Osteoblast (primary cell): ENCODE measurements at regions not wholly inside any gene's neighbourhood (a gene's known extent, or its start where the extent isn't known, plus 50 kb on each side); places are given as distances from the start of the nearest gene placed in this dataset.

Experiments used
- DNase-seq: peaks from one replicate; pipeline ENCODE4 v3.0.0; 2011; ENCODE audit warnings: low spot score, mixed read lengths; ENCODE audit not compliant: insufficient read length; ENCODE audit errors: missing footprints
- H2AFZ ChIP-seq: 2 replicates; pipeline ENCODE4 v1.6.0; 2011; ENCODE audit warnings: mild to moderate bottlenecking, low read length
- H3K27ac ChIP-seq: 2 replicates; pipeline ENCODE4 v1.5.1; 2011; ENCODE audit warnings: mild to moderate bottlenecking, low read depth, low read length, moderate library complexity
- H3K27me3 ChIP-seq: 2 replicates; pipeline ENCODE4 v1.6.0; 2012; ENCODE audit warnings: mild to moderate bottlenecking, control low read depth, inconsistent platforms, low read length, moderate library complexity; ENCODE audit not compliant: insufficient read depth
- H3K36me3 ChIP-seq: 2 replicates; pipeline ENCODE4 v1.5.1; 2011; ENCODE audit warnings: mild to moderate bottlenecking, low read length, control low read depth, moderate library complexity; ENCODE audit not compliant: insufficient read depth
- H3K4me1 ChIP-seq: 2 replicates; pipeline ENCODE4 v1.5.1; 2011; ENCODE audit warnings: mild to moderate bottlenecking, low read length, control low read depth, moderate library complexity; ENCODE audit not compliant: insufficient read depth
- H3K4me2 ChIP-seq: 2 replicates; pipeline ENCODE4 v1.6.0; 2011; ENCODE audit warnings: mild to moderate bottlenecking, low read length; ENCODE audit not compliant: insufficient read depth
- H3K4me3 ChIP-seq: fragments of 200-600 bp; sonication (generic); 3 replicates; pipeline ENCODE4 v1.5.1; 2012; ENCODE audit warnings: mild to moderate bottlenecking, low read length, inconsistent platforms; ENCODE audit not compliant: insufficient read depth
- H3K79me2 ChIP-seq: 2 replicates; pipeline ENCODE4 v1.6.0; 2012; ENCODE audit warnings: mild to moderate bottlenecking, low read length, control low read depth, inconsistent platforms; ENCODE audit not compliant: insufficient read depth
- H3K9me3 ChIP-seq: 2 replicates; pipeline ENCODE4 v1.5.1; 2011; ENCODE audit warnings: low read depth, low read length, control low read depth
- H4K20me1 ChIP-seq: 2 replicates; pipeline ENCODE4 v1.6.0; 2012; ENCODE audit warnings: mild to moderate bottlenecking, low read length, control low read depth; ENCODE audit not compliant: insufficient read depth
- TF ChIP-seq, protein P1 (sequence below): IDR thresholded peaks from 2 replicates; pipeline ENCODE4 v1.5.1; 2011; ENCODE audit warnings: mild to moderate bottlenecking, low read depth, low read length, moderate library complexity; ENCODE audit errors: extremely low read depth

DNA sequence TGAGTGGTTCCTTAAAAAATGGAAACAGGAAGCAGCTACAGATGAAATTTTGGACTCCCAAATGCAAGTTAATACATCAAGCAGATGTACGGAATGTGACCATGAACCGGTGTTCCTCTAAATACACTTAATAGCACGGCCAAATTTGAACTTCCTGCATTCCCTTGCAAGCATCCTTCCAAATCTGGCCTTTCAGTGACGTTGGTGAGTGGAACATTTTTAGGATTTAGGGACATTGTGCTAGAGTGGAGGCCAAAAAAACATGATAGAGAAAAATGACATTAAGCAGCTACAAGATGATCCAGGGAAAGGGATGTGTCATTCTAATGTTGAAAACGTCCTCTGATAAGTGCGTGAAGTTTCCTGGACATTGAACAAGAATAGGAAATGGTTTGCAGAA lies 62.1 kb downstream of the CTAGE1 start:
- Histone ChIP-seq H3K36me3 (no peaks in the 10 kb centered on the region), H3K4me2 (no peak overlapping the region), H3K4me3 (no peak overlapping the region), H4K20me1 (no peaks in the 10 kb centered on the region), H2AFZ (no peak overlapping the region), H3K4me1 (no peaks in the 10 kb centered on the region), H3K27ac (no peak overlapping the region), H3K9me3 (no peaks in the 10 kb centered on the region), H3K27me3 (peaks cover 7% of the 10 kb centered on the region), H3K79me2 (no peaks in the 10 kb centered on the region)
- TF ChIP-seq, protein P1, sequence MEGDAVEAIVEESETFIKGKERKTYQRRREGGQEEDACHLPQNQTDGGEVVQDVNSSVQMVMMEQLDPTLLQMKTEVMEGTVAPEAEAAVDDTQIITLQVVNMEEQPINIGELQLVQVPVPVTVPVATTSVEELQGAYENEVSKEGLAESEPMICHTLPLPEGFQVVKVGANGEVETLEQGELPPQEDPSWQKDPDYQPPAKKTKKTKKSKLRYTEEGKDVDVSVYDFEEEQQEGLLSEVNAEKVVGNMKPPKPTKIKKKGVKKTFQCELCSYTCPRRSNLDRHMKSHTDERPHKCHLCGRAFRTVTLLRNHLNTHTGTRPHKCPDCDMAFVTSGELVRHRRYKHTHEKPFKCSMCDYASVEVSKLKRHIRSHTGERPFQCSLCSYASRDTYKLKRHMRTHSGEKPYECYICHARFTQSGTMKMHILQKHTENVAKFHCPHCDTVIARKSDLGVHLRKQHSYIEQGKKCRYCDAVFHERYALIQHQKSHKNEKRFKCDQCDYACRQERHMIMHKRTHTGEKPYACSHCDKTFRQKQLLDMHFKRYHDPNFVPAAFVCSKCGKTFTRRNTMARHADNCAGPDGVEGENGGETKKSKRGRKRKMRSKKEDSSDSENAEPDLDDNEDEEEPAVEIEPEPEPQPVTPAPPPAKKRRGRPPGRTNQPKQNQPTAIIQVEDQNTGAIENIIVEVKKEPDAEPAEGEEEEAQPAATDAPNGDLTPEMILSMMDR, result no peak
- no peak for DNase-seq

GRCh38 chr18:22355069-22355468 lies 62.6 kb downstream of the CTAGE1 start:
- Histone ChIP-seq H4K20me1 (no peaks in the 10 kb centered on the region), H3K36me3 (no peaks in the 10 kb centered on the region), H2AFZ (no peak overlapping the region), H3K4me2 (no peak overlapping the region), H3K9me3 (no peaks in the 10 kb centered on the region), H3K79me2 (no peaks in the 10 kb centered on the region), H3K27ac (no peak overlapping the region), H3K4me1 (peaks cover under 1% of the 10 kb centered on the region), H3K4me3 (no peak overlapping the region), H3K27me3 (peaks cover 9% of the 10 kb centered on the region)
- no peak for DNase-seq
- TF ChIP-seq, protein P1, result no peak

DNA sequence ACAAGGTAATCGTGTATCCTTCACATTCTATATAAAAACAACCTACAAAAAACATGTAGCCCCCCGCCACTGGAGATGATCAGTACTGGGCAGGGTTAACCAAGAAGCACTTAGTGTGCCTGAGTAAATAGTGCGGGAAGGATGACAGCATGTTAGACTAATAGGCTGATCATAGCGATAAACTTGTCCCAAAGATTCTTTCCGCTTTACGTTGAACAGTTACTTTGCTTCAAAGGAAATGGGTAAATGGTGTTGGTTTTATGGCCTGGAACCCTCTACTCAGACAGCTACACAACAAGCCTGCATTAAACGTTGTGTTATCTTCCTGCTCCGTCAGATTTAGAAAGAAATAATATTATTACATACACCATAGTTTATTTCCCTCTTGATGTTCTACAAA lies 67.7 kb downstream of the CTAGE1 start:
- H3K27ac ChIP-seq, result no peak overlapping the region
- peaks cover 42% of the 10 kb centered on the region for H3K4me1 ChIP-seq
- no peaks in the 10 kb centered on the region for H3K36me3 ChIP-seq
- TF ChIP-seq, protein P1, result no peak
- peaks cover 12% of the 10 kb centered on the region for H3K27me3 ChIP-seq
- no peaks in the 10 kb centered on the region for H4K20me1 ChIP-seq
- H3K79me2 ChIP-seq, result no peaks in the 10 kb centered on the region
- H3K4me2 ChIP-seq, result no peak overlapping the region
- DNase-seq, result no peak
- H2AFZ ChIP-seq, result no peak overlapping the region
- no peaks in the 10 kb centered on the region for H3K9me3 ChIP-seq
- no peak overlapping the region for H3K4me3 ChIP-seq

DNA sequence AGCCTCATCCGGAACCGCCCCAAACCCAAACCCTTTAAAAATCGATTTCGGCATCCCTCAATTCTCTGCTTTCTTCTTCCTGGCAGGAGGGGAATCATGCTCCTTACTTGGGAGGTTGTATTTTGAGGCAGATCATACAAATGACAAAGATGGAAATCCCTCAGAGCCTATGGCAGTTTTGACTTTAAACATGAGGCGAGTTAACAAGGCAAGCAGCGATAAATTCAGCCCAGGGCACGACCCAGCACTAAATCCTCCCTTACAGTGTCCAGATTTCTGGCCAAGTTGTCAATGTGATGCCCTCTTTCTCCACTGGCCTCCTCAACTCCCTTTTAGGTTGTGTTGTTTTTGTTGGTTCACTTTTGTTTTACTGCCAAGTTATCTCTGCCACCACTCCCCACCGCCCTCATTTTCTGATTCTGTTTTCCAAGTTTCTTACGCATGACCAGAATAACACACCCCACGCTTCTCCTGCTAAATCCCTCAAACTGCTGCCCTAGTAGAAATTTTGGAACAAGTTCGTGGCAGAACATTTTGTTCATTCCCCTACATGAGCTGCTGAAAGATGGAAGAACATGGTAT lies 68.3 kb downstream of the CTAGE1 start:
- no peak for DNase-seq
- Histone ChIP-seq H3K27me3 (peaks cover 12% of the 10 kb centered on the region), H3K4me2 (peak overlapping the region; percentile 84), H2AFZ (peak overlapping the region; percentile 85), H3K79me2 (no peaks in the 10 kb centered on the region), H3K36me3 (no peaks in the 10 kb centered on the region), H3K9me3 (no peaks in the 10 kb centered on the region), H4K20me1 (no peaks in the 10 kb centered on the region), H3K4me1 (peaks cover 42% of the 10 kb centered on the region), H3K27ac (peak overlapping the region; percentile 83), H3K4me3 (peak overlapping the region; percentile 67)
- TF ChIP-seq, protein P1, result no peak
